Osteoblast (primary cell): ENCODE measurements at regions not wholly inside any gene's neighbourhood (a gene's known extent, or its start where the extent isn't known, plus 50 kb on each side); places are given as distances from the start of the nearest gene placed in this dataset.

Experiments
- DNase-seq: peaks from one replicate; pipeline ENCODE4 v3.0.0; 2011; ENCODE audit warnings: low spot score, mixed read lengths; ENCODE audit not compliant: insufficient read length; ENCODE audit errors: missing footprints
- H2AFZ ChIP-seq: 2 replicates; pipeline ENCODE4 v1.6.0; 2011; ENCODE audit warnings: mild to moderate bottlenecking, low read length
- H3K27ac ChIP-seq: 2 replicates; pipeline ENCODE4 v1.5.1; 2011; ENCODE audit warnings: mild to moderate bottlenecking, low read depth, low read length, moderate library complexity
- H3K27me3 ChIP-seq: 2 replicates; pipeline ENCODE4 v1.6.0; 2012; ENCODE audit warnings: mild to moderate bottlenecking, control low read depth, inconsistent platforms, low read length, moderate library complexity; ENCODE audit not compliant: insufficient read depth
- H3K36me3 ChIP-seq: 2 replicates; pipeline ENCODE4 v1.5.1; 2011; ENCODE audit warnings: mild to moderate bottlenecking, low read length, control low read depth, moderate library complexity; ENCODE audit not compliant: insufficient read depth
- H3K4me1 ChIP-seq: 2 replicates; pipeline ENCODE4 v1.5.1; 2011; ENCODE audit warnings: mild to moderate bottlenecking, low read length, control low read depth, moderate library complexity; ENCODE audit not compliant: insufficient read depth
- H3K4me2 ChIP-seq: 2 replicates; pipeline ENCODE4 v1.6.0; 2011; ENCODE audit warnings: mild to moderate bottlenecking, low read length; ENCODE audit not compliant: insufficient read depth
- H3K4me3 ChIP-seq: fragments of 200-600 bp; sonication (generic); 3 replicates; pipeline ENCODE4 v1.5.1; 2012; ENCODE audit warnings: mild to moderate bottlenecking, low read length, inconsistent platforms; ENCODE audit not compliant: insufficient read depth
- H3K79me2 ChIP-seq: 2 replicates; pipeline ENCODE4 v1.6.0; 2012; ENCODE audit warnings: mild to moderate bottlenecking, low read length, control low read depth, inconsistent platforms; ENCODE audit not compliant: insufficient read depth
- H3K9me3 ChIP-seq: 2 replicates; pipeline ENCODE4 v1.5.1; 2011; ENCODE audit warnings: low read depth, low read length, control low read depth
- H4K20me1 ChIP-seq: 2 replicates; pipeline ENCODE4 v1.6.0; 2012; ENCODE audit warnings: mild to moderate bottlenecking, low read length, control low read depth; ENCODE audit not compliant: insufficient read depth
- TF ChIP-seq, protein P1 (sequence below): IDR thresholded peaks from 2 replicates; pipeline ENCODE4 v1.5.1; 2011; ENCODE audit warnings: mild to moderate bottlenecking, low read depth, low read length, moderate library complexity; ENCODE audit errors: extremely low read depth

DNA sequence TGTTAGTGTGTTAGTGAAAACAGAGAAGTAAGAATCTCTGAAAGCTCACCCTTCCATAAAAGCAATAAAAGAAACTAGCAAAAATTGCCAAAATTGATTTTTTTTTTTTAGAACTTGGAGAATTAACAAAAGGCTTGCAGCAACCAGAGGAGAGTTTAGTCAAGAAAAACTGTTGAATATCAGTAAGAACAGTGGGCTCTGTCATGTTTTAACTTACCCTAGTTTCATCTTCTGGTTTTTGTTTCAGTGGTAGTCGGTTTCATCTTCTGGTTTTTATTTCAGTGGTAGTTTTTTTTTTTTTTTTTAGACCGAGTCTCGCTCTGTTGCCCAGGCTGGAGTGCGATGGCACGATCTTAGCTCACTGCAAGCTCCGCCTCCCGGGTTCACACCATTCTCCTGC, 580.9 kb downstream of the NYAP2 start:
- DNase-seq, result no peak
- Histone ChIP-seq H4K20me1 (no peaks in the 10 kb centered on the region), H2AFZ (no peak overlapping the region), H3K27ac (no peak overlapping the region), H3K79me2 (no peaks in the 10 kb centered on the region), H3K4me3 (no peak overlapping the region), H3K27me3 (no peaks in the 10 kb centered on the region), H3K4me1 (no peaks in the 10 kb centered on the region), H3K4me2 (no peak overlapping the region), H3K9me3 (no peaks in the 10 kb centered on the region), H3K36me3 (no peaks in the 10 kb centered on the region)
- TF ChIP-seq, protein P1, sequence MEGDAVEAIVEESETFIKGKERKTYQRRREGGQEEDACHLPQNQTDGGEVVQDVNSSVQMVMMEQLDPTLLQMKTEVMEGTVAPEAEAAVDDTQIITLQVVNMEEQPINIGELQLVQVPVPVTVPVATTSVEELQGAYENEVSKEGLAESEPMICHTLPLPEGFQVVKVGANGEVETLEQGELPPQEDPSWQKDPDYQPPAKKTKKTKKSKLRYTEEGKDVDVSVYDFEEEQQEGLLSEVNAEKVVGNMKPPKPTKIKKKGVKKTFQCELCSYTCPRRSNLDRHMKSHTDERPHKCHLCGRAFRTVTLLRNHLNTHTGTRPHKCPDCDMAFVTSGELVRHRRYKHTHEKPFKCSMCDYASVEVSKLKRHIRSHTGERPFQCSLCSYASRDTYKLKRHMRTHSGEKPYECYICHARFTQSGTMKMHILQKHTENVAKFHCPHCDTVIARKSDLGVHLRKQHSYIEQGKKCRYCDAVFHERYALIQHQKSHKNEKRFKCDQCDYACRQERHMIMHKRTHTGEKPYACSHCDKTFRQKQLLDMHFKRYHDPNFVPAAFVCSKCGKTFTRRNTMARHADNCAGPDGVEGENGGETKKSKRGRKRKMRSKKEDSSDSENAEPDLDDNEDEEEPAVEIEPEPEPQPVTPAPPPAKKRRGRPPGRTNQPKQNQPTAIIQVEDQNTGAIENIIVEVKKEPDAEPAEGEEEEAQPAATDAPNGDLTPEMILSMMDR, result no peak

DNA sequence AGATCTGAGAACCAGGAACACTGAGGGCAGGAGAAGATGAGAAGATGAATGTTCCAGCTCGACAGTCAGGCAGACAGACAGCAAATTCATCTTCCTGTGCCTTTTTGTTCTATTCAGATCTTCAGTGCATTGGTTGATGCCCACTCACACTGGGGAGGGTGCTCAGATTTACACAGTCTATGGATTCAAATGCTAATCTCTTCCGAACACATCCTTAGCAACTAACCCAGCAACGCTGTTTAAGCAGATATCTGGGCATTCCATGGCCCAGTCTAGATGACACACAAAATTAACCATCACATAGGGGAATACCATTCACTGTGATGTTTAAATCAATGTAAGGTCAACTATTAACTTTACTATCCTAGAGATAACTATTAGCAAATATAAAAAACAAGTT, 571.9 kb downstream of the NYAP2 start:
- Histone ChIP-seq H3K9me3 (no peaks in the 10 kb centered on the region), H3K4me3 (no peak overlapping the region), H3K27ac (no peak overlapping the region), H3K79me2 (no peaks in the 10 kb centered on the region), H3K36me3 (no peaks in the 10 kb centered on the region), H3K4me2 (no peak overlapping the region), H3K27me3 (no peaks in the 10 kb centered on the region), H4K20me1 (no peaks in the 10 kb centered on the region), H3K4me1 (no peaks in the 10 kb centered on the region), H2AFZ (peak overlapping the region; percentile 2)
- DNase-seq, result no peak
- TF ChIP-seq, protein P1, result no peak

DNA sequence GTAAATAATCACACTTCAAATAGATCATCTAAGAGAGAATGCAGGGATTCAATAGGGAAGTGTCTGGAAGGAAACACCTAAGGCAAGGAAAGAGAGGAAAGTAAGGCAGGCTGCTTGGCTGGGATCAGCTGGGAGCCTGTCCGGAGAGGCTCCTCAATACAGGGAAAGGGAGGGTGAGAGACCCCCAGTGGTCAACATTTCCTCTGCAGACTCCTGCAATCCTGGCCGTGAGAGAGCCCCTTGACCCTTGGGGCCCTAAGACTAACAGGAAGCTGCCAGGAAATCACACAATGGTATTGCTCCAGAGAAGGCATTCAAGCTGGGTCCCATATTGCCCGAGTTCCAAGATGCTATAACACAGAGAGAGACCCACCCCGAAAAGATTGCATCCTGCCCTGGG, 549.4 kb downstream of the NYAP2 start:
- Histone ChIP-seq H3K9me3 (peaks cover 2% of the 10 kb centered on the region), H3K27ac (no peak overlapping the region), H4K20me1 (no peaks in the 10 kb centered on the region), H3K79me2 (no peaks in the 10 kb centered on the region), H3K4me2 (no peak overlapping the region), H3K4me1 (no peaks in the 10 kb centered on the region), H2AFZ (no peak overlapping the region), H3K4me3 (no peak overlapping the region), H3K36me3 (no peaks in the 10 kb centered on the region), H3K27me3 (no peaks in the 10 kb centered on the region)
- TF ChIP-seq, protein P1, result no peak
- DNase-seq, result no peak

DNA sequence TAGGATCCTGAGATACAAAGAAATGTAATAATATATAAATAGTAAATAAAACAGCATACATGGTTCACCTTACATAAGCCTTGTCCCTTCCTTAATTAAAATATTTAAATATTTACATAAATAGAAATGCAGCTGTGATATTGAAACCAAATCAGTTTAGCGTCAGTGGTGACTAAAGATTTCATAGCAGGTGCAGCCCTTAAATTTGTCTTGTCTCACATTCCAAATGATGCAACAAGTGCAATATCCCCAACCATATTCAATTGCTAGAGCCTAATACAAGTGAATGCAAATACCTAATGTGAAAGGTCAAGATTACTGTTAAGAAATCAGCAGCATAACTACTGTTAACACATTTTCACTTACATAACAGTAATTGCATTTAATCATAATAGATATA, 539.5 kb downstream of the NYAP2 start:
- Histone ChIP-seq H3K4me2 (no peak overlapping the region), H2AFZ (no peak overlapping the region), H4K20me1 (no peaks in the 10 kb centered on the region), H3K79me2 (no peaks in the 10 kb centered on the region), H3K9me3 (no peaks in the 10 kb centered on the region), H3K27me3 (no peaks in the 10 kb centered on the region), H3K36me3 (no peaks in the 10 kb centered on the region), H3K4me1 (no peaks in the 10 kb centered on the region), H3K27ac (no peak overlapping the region), H3K4me3 (no peak overlapping the region)
- TF ChIP-seq, protein P1, result no peak
- DNase-seq, result no peak
